Gastroesophageal sphincter (tissue), 3 donors: ENCODE measurements at regions not wholly inside any gene's neighbourhood (a gene's known extent, or its start where the extent isn't known, plus 50 kb on each side); places are given as distances from the start of the nearest gene placed in this dataset.

Experiments used
- CTCF ChIP-seq, 4 experiments: fragments of 200-600 bp in 2 of 4; fragments of 450-650 bp in 2 of 4; sonication (generic) in 1 of 4; IDR thresholded peaks; one replicate each; pipeline ENCODE4 v1.5.1; 2017 to 2019; ENCODE audit warnings: antibody characterized with exemption in 4 of 4, mild to moderate bottlenecking in 2 of 4, moderate library complexity in 2 of 4
- POLR2A ChIP-seq, 2 donors: fragments of 450-650 bp; IDR thresholded peaks; one replicate each; pipeline ENCODE4 v1.6.1; 2017; ENCODE audit warnings: antibody characterized with exemption in 2 of 2, mild to moderate bottlenecking in 2 of 2, moderate library complexity in 1 of 2
- POLR2AphosphoS5 ChIP-seq: sonication (generic); formaldehyde crosslinking; IDR thresholded peaks from one replicate; pipeline ENCODE4 v1.6.1; 2017; ENCODE audit warnings: antibody characterized with exemption

DNA sequence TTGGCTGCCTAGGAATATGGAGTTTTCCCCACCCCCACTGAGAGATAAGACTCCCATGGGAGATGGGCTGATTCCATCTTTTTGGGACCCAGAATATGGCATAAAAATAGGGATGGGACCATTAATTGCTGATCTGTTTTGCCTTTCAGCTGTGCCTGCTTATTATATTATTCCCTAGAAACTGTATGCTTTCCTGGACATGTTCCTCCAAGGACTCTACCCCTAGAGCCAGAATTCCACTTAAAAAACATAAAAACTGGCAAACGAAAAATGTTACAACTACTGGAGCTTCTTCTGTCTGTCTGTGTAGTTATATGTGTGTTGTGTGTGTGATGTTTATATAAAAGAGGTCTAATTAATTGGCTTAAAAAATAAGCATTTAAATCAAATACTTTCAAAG, 159.9 kb upstream of the PRR20A start:
- TF ChIP-seq POLR2A (IDR thresholded peaks at IDR 0.05) (no peak), CTCF (IDR thresholded peaks at IDR 0.05) (no peak), POLR2AphosphoS5 (no peak)
